RWPE2 (cell line): ENCODE measurements at regions not wholly inside any gene's neighbourhood (a gene's known extent, or its start where the extent isn't known, plus 50 kb on each side); places are given as distances from the start of the nearest gene placed in this dataset.

Experiments
- ATAC-seq: fragments of 200-7000 bp; cut with Tn5 transposase; 3 replicates; pipeline ENCODE4 v1.9.1; 2021; ENCODE audit warnings: low read depth
- DNase-seq: peaks from one replicate; pipeline ENCODE4 v3.0.0-alpha.2; 2020; ENCODE audit warnings: low spot score
- H3K27ac ChIP-seq: fragments of 450-650 bp; 2 replicates; pipeline ENCODE4 v1.5.1; 2017; ENCODE audit warnings: mild to moderate bottlenecking; ENCODE audit not compliant: poor library complexity, severe bottlenecking
- H3K27me3 ChIP-seq: fragments of 250-450 bp; sonication (Bioruptor Pico); 2 replicates; pipeline ENCODE4 v1.5.1; 2021; ENCODE audit warnings: mild to moderate bottlenecking, moderate library complexity; ENCODE audit not compliant: insufficient read depth, poor library complexity, severe bottlenecking
- H3K36me3 ChIP-seq: fragments of 250-450 bp; sonication (Bioruptor Pico); 2 replicates; pipeline ENCODE4 v1.5.1; 2020; ENCODE audit warnings: low read depth, mild to moderate bottlenecking, moderate library complexity
- H3K4me1 ChIP-seq: fragments of 250-450 bp; sonication (Bioruptor Pico); 2 replicates; pipeline ENCODE4 v1.5.1; 2021; ENCODE audit warnings: mild to moderate bottlenecking, moderate library complexity; ENCODE audit not compliant: insufficient read depth, poor library complexity, severe bottlenecking
- H3K4me3 ChIP-seq: fragments of 250-450 bp; sonication (Bioruptor Pico); 2 replicates; pipeline ENCODE4 v1.5.1; 2021; ENCODE audit warnings: mild to moderate bottlenecking, moderate library complexity; ENCODE audit not compliant: severe bottlenecking
- H3K9me3 ChIP-seq: fragments of 250-450 bp; sonication (Bioruptor Pico); 2 replicates; pipeline ENCODE4 v1.5.1; 2021; ENCODE audit warnings: mild to moderate bottlenecking, moderate library complexity; ENCODE audit not compliant: severe bottlenecking
- CTCF ChIP-seq: fragments of 450-650 bp; IDR thresholded peaks from one replicate; pipeline ENCODE4 v1.5.1; 2017; ENCODE audit warnings: mild to moderate bottlenecking, moderate library complexity; ENCODE audit not compliant: poor library complexity, severe bottlenecking

GRCh38 chr12:40614923-40615322 lies 77.3 kb upstream of the CNTN1 start:
- no peak for ATAC-seq

GRCh38 chr12:40615590-40615989 lies 76.6 kb upstream of the CNTN1 start:
- Histone ChIP-seq H3K27ac (no peak overlapping the region), H3K4me1 (no peaks in the 10 kb centered on the region), H3K4me3 (no peak overlapping the region), H3K27me3 (no peaks in the 10 kb centered on the region), H3K36me3 (no peaks in the 10 kb centered on the region), H3K9me3 (no peaks in the 10 kb centered on the region)
- DNase-seq (no peak), ATAC-seq (no peak)
- TF ChIP-seq CTCF: no peak

More at GRCh38 chr12:40614923-40615322, 77.3 kb upstream of the CNTN1 start:
- Histone ChIP-seq H3K27me3 (no peaks in the 10 kb centered on the region), H3K36me3 (no peaks in the 10 kb centered on the region), H3K4me3 (no peak overlapping the region), H3K9me3 (no peaks in the 10 kb centered on the region), H3K27ac (no peak overlapping the region), H3K4me1 (no peaks in the 10 kb centered on the region)
- no peak for TF ChIP-seq CTCF
- no peak for DNase-seq

GRCh38 chr12:40616383-40616915 lies 75.8 kb upstream of the CNTN1 start:
- H3K27ac ChIP-seq: no peak overlapping the region
- no peak for DNase-seq
- no peaks in the 10 kb centered on the region for H3K9me3 ChIP-seq
- no peaks in the 10 kb centered on the region for H3K4me1 ChIP-seq
- TF ChIP-seq CTCF: no peak
- ATAC-seq: no peak
- H3K27me3 ChIP-seq: no peaks in the 10 kb centered on the region
- no peaks in the 10 kb centered on the region for H3K36me3 ChIP-seq
- H3K4me3 ChIP-seq: no peak overlapping the region

GRCh38 chr12:40618636-40619035 lies 73.6 kb upstream of the CNTN1 start:
- no peak for TF ChIP-seq CTCF
- Histone ChIP-seq H3K4me3 (no peak overlapping the region), H3K4me1 (no peaks in the 10 kb centered on the region), H3K36me3 (no peaks in the 10 kb centered on the region), H3K27me3 (no peaks in the 10 kb centered on the region), H3K27ac (no peak overlapping the region), H3K9me3 (no peaks in the 10 kb centered on the region)
- ATAC-seq (no peak), DNase-seq (no peak)

- Histone ChIP-seq H3K36me3 (no peaks in the 10 kb centered on the region), H3K27me3 (no peaks in the 10 kb centered on the region), H3K4me1 (no peaks in the 10 kb centered on the region), H3K27ac (no peak overlapping the region), H3K4me3 (no peak overlapping the region), H3K9me3 (no peaks in the 10 kb centered on the region)
- no peak for DNase-seq
- ATAC-seq: no peak
- TF ChIP-seq CTCF: no peak
Measured at GRCh38 chr12:40620564-40621019, 71.6 kb upstream of the CNTN1 start.
